ENCODE measurements at regions not wholly inside any gene's neighbourhood (a gene's known extent, or its start where the extent isn't known, plus 50 kb on each side); places are given as distances from the start of the nearest gene placed in this dataset.

- dilution Hi-C loops (cut with HindIII; ENCODE audit: low sequenced_read_pairs, unreplicated experiment), result no loop called here
- ATAC-seq (ENCODE audit: low read depth), result no peak
- CTCF ChIA-PET, result no interaction called here
Measured at GRCh38 chr1:4277598-4277997, 376.8 kb upstream of the AJAP1 start.

More at GRCh38 chr1:4277598-4277997, 376.8 kb upstream of the AJAP1 start:
- Histone ChIP-seq H4K8ac (ENCODE audit: low read depth in 2 of 2, low read length in 2 of 2) (no peak overlapping the region), H4K5ac (ENCODE audit: low read depth, low read length) (no peak overlapping the region), H4K20me1 (ENCODE audit: insufficient read depth, low read length) (no peaks in the 10 kb centered on the region), H3K27me3 (ENCODE audit: control insufficient read depth, insufficient read depth, low read length) (no peaks in the 10 kb centered on the region), H2BK5ac (ENCODE audit: low read depth, low read length, poor library complexity, severe bottlenecking) (no peak overlapping the region), H3K27ac (ENCODE audit: insufficient read depth, low read length) (no peak overlapping the region), H3K4me3 (ENCODE audit: insufficient read depth, low read depth, low read length) (no peak overlapping the region), H3K23ac (ENCODE audit: low read depth, low read length) (no peak overlapping the region), H4K91ac (ENCODE audit: insufficient read depth, low read depth, low read length) (no peak overlapping the region), H2AFZ (replicated peaks; ENCODE audit: low read length, poor library complexity) (no peak overlapping the region), H2AK5ac (ENCODE audit: low read depth, low read length) (no peak overlapping the region), H3K79me1 (ENCODE audit: low read depth in 1 of 2, low read length in 2 of 2) (no peaks in the 10 kb centered on the region), H3K4me1 (ENCODE audit: control insufficient read depth, insufficient read depth, low read length) (no peaks in the 10 kb centered on the region), H2BK15ac (ENCODE audit: low read depth, low read length) (no peak overlapping the region), H2AK9ac (replicated peaks; ENCODE audit: low read depth, low read length, poor library complexity) (no peak overlapping the region), H3K4me2 (ENCODE audit: low read depth, low read length) (no peak overlapping the region), H2BK20ac (ENCODE audit: low read depth, low read length) (no peak overlapping the region), H3K14ac (replicated peaks; ENCODE audit: low read depth, low read length) (no peak overlapping the region), H3K9me1 (ENCODE audit: insufficient read depth, low read length) (no peaks in the 10 kb centered on the region), H2BK120ac (ENCODE audit: low read depth, low read length) (no peak overlapping the region), H3K9ac (ENCODE audit: low read depth, low read length) (no peak overlapping the region), H3K56ac (ENCODE audit: extremely low read depth, insufficient read depth, low read length) (no peak overlapping the region), H3K18ac (ENCODE audit: low read depth, low read length) (no peak overlapping the region), H3K9me3 (ENCODE audit: control insufficient read depth, insufficient read depth, low read length) (peaks cover 33% of the 10 kb centered on the region), H3K4ac (ENCODE audit: low read depth, low read length) (no peak overlapping the region), H3K36me3 (ENCODE audit: control insufficient read depth, insufficient read depth, low read length) (no peaks in the 10 kb centered on the region)
- POLR2A ChIA-PET (ENCODE audit: unreplicated experiment), result no interaction called here
- in situ Hi-C loops (cut with MboI; ENCODE audit: low sequenced_read_pairs) (no loop called here), intact Hi-C loops (cut with micrococcal nuclease) (no loop called here)
- 14% methylated on average over 1 of the region's 2 CpGs; no CpG with 5 or more reads in 1 of the 2 experiments for WGBS, 2 experiments (ENCODE audit: extremely low coverage in 2 of 2, insufficient read length in 1 of 2)
- no peak for TF ChIP-seq MXI1 (IDR thresholded peaks at IDR 0.05; ENCODE audit: borderline replicate concordance, low read depth, low read length)
- no peak for TF ChIP-seq CHD1 (IDR thresholded peaks at IDR 0.05; ENCODE audit: low read depth, low read length)
- no TSS peak for BruUV-seq (replicated peaks)
- no peak for DNase-seq
